ENCODE measurements at regions not wholly inside any gene's neighbourhood (a gene's known extent, or its start where the extent isn't known, plus 50 kb on each side); places are given as distances from the start of the nearest gene placed in this dataset.
A peak's percentile ranks its signal among the peaks of the same experiment; 100 is the strongest.

DNA sequence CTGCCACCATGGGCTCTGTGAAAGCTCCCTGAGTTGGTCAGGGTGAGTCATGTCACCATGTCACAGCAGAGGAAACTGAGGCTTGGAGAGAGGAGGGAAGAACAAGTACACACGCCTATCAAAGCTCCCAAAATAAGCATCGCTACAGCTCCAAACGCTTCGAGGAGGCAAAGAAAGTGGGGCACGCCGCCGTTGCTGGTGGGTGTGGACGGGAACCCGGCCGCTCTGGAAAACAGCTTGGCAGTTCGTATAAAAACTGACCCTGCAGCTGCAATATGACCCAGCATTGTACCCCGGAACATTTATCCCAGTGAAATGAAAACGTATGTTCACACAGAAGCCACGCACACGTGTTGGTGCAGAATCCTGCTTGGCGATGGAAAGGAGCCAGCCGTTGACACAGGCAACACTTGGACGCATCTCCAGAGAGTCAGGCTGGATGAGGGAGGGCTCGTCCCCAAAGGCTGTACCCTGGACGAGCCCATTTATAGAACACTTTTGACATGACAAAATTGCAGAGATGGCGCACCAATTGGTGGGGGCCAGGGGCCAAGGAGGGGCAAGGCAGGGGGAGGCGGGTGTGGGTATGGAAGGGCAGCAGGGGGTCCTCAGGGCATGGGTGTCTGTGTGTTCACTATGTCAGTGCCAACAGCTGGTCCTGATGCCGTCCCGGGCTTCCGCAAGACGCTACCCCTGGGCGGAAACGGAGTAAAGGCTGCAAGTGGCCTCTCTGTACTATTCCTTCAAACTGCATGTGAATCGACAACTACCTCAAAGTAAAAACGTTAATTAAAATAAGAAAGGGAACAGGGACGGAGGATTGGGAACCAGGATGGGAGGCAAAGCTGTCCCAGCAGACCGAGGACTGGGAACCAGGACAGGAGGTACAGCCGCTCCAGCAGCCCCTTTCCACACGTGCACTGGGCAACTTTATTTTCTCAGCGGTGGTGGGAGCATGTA lies 173.0 kb downstream of the OLFM1 start:
- intact Hi-C loops (cut with micrococcal nuclease): no loop called here
- ATAC-seq (no peak), DNase-seq (no peak)

DNA sequence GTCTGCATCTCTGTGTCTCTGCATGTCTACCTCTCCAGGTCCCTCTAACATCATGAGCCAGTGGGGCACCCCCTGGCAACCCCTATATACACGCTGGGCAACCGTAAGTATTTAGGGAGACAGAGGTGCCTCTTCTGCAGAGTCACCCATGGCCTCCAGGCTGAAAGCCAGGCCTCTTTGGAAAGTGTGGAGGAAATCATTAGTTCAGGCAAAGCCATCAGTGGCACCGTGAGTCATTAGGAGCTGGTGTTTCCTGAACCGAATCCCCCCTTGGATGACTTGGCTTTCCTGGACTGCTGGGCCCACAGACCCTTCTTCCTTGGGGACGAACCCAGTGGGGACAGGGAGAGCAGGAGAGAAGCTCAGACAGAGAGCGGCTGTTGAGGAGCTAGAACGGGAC lies 174.8 kb downstream of the OLFM1 start:
- intact Hi-C loops (cut with micrococcal nuclease): no loop called here
- ATAC-seq (no peak), DNase-seq (no peak)

DNA sequence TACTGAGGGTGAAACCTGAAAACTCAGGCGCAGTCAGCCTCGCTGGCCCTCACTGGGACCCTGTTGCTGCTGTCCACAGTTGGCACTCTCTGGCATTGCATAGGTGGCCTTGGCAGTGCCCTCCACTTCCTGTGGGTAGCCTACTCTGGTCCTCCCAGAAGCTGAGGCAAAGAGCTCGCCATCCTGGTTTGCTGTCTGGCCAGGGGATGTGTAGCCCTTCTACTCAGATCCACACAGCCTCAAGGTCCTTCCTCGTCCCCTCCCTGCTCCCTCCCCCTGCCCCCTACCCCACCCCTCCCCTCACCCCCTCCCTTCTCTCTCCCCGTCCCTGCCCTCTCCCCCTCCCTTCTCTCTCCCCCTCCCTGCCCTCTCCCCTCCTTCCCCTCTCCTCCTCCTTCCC lies 176.0 kb downstream of the OLFM1 start:
- intact Hi-C loops (cut with micrococcal nuclease): no loop called here
- ATAC-seq (no peak), DNase-seq (no peak)

DNA sequence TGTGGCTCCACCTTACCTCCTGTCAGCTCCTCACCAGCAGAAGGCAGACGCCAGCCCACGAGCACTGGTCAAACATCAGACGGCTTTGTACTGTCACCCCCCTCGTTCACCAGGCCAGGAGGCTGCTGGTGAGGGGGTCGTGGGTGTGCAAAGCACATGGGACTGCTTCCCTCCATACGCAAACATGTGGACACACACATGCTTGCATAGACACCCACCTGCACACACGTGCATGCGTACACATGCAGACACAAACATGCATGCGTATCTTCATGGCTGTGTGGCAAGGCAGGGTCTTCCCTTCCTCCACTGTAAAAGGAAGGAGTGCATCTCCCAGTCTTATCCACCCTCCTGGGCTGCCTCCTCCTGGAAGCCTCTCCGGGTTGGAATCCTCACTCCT lies 178.5 kb downstream of the OLFM1 start:
- ATAC-seq (no peak), DNase-seq (no peak)
- intact Hi-C loops (cut with micrococcal nuclease): no loop called here

DNA sequence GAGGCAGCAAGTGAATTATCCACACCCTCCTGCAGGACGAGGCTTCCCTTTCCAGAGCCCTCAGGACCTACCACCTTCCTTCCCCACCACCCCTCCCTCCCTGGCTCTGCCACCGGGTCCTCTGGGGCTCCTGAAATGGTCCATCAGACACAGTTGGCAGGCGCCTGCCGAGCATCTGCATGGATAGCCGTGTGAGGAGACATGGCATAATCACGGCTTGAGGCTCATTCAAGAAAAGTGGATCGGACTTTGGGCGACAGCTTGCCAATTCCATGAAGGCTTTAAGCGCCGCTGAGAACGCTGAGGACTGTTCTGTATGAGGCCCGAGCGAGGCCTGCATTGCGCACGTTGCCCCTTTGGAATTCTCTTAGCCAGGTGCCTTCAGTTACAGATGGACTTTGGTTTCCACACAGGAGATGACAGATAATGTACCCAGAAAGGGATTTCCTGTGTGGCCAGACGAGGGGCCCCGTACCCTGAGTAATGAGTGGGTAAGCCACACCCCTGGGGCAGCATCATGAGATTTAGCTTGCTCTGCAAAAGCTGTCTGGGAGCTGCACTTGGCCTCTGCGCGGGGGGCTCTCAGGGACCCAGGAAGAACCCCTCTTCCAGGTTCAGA lies 179.8 kb downstream of the OLFM1 start:
- ATAC-seq: no peak
- intact Hi-C loops (cut with micrococcal nuclease): no loop called here
- DNase-seq: no peak

DNA sequence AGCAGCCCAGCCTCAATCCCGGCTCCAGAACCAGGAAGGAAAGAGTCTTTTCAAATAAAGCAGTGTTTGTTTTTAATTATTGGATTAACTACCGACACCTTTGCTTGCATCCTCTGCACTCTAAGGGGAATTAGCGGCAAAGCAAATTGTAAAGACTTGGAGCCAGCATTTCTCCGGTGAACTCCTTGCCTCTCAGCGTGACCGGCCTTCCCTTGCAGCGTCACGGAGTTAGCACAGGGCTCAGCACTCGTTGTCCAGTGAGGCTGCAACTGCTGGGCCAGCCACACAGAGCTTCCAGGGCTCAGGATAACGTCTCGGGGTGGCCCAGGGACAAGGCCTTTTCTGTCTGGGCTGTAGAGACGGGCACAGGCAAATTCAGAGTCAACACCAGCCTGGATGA lies 180.6 kb downstream of the OLFM1 start:
- ATAC-seq: no peak

DNA sequence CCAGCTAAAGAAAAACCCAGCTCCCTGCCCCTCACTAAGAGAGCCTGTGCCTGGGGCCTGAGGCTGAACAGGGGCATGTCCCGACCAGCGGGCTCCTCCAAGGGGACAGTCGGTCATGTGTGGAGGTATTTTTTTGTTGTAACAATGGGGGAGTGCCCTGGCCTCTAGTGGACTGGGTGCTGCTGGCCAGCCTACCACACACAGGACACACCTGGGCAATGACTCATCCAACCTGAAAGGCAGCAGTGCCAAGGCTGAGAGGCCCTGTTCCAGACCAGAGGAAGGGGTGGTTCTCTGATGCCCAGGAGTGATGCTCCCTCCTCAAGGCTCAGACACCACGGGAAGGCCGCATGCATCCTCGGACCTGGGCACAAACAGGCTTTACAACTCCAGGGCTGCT lies 181.5 kb downstream of the OLFM1 start:
- ATAC-seq (no peak), DNase-seq (no peak)
- intact Hi-C loops (cut with micrococcal nuclease): no loop called here

More for the DNA sequence above, 180.6 kb downstream of the OLFM1 start:
- no peak for DNase-seq
- intact Hi-C loops (cut with micrococcal nuclease): no loop called here

DNA sequence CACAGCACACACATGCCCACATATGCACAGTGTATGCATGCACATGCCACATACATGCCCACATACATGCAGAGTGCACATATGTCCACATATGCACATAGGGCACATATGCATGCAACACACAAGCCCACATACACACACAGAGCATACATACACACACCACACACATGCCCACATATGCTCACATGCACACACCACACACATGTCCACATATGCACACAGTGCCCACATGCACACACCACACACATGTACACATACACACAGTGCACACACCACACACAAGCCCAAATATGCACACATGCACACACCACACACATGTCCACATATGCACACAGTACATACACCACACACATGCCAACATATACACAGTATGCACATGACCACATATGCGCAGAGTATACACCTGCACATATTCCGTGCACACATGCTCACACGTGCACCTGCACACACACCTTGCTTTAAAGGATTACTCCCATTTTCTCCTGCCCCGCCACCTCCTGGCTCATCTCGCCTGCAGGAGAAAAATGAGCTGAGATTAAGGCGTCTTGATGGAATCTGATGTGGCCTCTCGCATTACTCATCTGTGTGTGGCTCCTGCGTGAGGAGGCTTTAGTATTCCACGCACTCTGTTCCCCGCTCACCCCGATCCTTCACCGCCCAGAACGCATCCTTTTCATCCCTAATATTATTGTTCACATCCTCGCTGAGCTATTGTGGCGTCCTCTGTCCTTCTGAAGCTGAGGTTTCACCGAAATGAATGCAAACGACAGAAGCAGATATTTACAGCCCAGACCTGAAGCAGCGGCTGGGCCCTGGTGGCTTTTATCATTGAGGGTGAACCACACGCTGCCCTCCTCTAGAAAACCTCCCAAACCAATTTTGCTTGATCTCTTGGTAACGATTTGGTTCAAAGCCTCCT lies 182.7 kb downstream of the OLFM1 start:
- no peak for DNase-seq
- intact Hi-C loops (cut with micrococcal nuclease): no loop called here
- no peak for ATAC-seq

DNA sequence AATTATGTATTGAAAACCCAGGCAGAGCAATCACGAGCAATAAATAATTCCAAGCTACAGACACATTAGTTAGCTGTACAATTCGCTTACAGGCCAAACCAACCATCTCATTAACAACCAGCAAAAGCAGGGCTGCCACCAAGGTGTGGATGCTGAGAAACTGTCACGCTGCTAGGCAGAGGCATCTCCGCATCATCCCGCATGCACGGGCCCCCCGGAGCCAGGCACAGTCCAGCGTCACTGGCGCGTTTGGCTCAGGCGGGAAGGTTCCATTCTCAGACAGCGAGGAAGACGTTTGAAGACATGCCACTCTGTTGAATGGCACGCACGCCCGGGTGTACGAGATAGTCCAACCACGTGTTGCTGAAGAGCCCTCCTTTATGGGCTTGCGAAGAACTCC lies 184.0 kb downstream of the OLFM1 start:
- DNase-seq: no peak
- intact Hi-C loops (cut with micrococcal nuclease): no loop called here
- no peak for ATAC-seq

DNA sequence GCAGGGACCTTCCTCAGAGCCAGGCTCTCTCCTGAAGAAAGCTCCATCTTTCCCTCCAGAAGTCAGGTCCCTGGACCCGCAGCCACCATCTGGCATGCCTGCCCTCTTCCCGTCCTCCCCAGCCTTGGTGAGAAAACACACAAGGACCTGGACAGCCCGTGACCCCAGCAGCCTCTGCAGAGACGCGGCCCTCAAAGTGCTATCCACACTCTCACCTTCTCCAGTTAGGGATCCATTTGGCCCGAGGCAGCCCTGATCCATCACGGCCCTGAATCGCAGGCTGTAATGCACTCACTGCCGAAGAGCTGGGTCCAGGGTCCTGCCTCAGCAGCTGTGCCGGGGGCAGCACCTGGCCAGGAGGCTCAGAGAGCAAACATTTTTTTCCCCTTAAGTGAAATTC lies 185.1 kb downstream of the OLFM1 start:
- ATAC-seq: no peak
- DNase-seq: no peak
- intact Hi-C loops (cut with micrococcal nuclease): no loop called here

DNA sequence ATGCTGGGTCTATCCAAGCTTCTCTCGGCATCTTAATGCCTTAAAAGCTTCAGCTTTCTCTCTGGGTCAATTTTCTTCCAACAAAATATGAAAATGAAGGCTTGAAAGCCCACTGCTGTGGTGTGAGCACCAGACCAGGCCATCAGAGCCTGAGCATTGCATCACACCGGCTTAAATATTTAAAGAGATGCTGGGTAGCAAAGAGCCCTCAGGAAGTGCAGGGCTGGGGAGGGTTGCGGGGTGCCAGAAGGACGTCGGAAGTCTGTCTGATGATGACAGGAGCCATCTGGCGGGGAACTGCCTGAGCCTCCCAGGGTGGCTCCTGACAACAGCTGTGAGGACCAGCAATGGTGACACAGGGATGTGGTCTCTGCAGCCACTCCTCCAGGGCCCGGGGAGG lies 185.5 kb downstream of the OLFM1 start:
- DNase-seq: no peak
- no peak for ATAC-seq
- intact Hi-C loops (cut with micrococcal nuclease): no loop called here

DNA sequence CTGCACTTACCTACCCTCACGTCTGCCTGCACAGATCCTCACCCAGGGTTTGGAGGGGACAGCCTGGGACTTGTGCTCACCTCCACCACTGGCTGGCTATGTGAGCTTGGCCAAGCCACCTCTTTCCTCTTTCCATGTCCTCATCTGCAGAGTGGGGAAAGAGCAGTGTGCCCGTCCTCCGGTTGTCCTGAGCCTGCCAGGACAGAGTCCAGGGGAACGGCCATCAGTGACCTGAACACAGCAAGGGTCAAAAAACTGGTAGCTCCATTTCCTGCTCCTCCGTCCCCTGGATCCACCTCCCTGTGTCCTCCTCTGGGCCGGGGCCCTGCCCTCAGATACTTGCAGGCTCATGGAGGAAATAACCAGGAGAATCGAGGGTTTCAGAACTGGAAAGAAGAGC lies 187.7 kb downstream of the OLFM1 start:
- ATAC-seq (no peak), DNase-seq (no peak)
- intact Hi-C loops (cut with micrococcal nuclease): no loop called here

DNA sequence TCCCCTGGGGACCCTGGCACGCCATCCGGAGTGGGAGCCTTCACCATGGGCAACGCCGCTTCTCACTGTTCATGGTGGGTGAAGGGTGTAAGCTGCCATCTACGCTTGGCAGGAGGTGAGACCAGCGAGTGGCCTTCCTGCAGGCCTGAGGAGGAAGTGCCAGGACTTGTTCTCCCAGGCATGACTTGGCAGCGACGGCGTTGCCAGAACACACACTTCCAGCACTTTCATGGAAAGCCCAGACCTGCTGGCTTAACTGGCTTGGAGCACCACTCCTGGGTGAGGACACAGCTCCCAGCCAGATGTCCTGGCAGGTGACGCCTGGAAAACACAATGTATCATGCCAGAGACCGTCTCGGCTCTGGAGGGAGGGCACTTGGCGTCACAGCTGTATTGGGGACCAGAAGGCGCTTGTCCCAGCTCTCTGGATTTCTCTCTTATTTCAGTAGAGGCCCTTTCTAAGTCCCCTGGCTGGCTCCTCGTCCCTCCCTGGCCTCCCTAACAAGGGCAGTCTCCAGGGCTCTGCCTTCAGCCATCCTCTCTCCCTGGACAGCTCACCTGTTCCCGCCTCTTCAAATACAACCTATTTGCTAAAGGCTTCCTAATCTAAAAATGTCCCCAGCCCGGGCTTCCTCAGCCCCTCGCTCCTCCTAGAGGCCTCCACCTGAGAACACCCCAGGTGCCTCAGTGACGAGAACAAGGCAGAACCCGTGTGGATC lies 188.3 kb downstream of the OLFM1 start:
- intact Hi-C loops (cut with micrococcal nuclease): no loop called here
- DNase-seq (peak; percentile 63), ATAC-seq (peak; percentile 87)

DNA sequence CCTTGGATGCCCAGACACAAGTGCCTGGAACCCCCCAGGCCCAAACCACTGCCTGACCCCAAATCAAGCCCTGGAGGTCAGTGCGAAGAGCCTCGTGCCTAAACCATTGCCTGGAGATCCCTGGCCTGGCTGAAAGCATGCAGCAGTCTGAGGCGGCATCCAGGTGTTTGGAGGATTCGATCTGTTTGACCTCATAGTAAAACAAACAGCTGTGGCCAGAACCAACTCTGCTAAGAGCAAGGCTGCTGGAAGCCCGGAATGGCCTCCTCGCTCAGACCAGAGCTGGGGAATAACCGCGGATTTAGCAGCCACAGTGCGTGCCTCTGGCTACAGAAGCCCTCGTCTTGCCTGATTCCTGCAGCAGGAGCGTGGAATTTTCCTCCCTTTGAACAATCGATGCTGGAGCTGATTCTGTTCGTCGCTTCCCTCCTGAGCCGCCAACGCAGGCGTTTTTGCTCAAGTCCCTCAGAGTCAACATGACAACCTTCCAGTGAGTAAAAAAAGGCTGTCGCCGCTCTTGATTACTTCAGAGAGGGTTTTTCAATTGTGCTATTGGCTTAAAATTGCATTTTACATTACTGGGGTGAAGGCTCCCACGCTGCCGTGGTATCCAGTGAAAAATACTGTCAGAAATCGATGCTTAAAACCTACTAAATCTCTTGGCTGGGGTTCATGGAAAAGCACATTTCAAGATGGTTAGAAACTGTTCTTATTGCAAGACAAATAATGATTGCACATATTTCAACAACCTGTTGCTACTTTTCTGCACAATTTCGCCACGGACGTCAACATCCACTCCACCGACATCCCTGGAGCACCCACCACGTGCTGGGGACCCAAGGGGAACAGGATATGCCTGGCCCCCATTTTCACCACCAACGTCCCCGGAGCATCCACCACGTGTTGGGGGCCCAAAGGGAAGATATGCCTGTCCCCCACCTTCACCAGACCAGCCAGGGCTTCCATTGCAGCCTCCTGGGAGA lies 190.0 kb downstream of the OLFM1 start:
- DNase-seq: no peak
- ATAC-seq: no peak
- intact Hi-C loops (cut with micrococcal nuclease): no loop called here

DNA sequence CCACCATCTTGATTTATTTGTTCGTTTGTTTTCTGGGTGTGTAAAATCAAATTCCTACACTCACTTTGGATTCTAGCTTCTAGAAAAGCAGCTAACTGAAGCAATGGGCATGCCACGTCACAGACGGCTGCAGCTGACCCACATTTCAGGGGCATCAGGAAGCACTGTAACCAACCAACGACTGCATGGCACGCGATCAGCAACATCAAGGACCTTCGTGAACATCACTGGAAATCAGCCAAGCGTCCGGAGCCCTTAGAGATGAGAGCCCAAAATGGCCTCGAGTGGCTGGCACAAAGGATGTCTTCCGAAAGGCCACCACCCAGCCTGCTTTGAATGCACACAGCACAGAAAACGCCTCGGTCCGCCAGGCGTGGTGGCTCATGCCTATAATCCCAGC lies 191.1 kb downstream of the OLFM1 start:
- intact Hi-C loops (cut with micrococcal nuclease): no loop called here
- ATAC-seq (no peak), DNase-seq (no peak)

DNA sequence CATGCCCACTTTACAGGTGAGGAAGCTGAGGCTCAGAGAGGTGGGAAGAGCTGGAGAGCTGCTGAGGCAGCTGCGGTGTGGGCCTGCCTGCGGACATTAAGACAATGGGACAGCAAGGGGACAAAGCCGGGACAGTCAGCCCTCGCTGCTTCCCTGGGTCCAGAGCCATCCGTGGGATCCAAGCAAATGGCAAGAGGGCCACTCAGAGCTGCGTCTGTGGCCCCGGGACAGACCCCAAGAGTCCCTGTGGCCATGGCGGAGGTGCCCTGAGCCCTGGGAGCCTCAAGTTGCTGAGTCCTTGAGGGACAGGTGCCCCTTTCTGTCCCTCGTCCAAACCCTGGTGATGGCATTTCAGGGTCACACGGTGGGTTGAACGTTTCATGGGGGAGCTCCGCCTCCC lies 191.9 kb downstream of the OLFM1 start:
- ATAC-seq: no peak
- no peak for DNase-seq
- intact Hi-C loops (cut with micrococcal nuclease): no loop called here

DNA sequence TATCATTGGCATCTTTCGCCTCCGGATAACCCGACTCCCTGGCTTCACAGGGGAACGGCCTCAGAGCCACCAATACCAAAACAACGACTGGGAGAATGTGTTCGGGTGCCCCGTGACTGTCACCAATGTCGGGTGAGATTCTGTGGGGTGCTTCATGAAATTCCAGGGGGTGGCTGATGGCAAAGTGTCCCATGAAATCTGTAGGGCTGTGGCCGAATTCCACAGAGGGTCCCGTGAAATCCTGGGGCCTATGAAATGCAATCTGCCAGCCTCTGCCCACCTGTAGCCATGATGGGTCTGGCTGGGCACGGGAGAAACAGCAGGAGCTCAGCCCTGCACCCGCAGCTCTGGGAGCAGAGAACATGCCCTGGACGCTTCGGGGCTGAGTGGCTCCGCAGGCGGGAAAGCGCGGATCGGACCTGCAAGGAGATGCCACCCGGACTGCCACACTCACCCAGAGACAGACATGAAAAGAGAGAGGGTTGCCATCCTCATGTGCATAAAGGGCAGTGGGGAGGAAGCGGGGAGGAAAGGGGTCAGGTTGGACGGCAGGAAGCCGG lies 192.4 kb downstream of the OLFM1 start:
- ATAC-seq: no peak
- intact Hi-C loops (cut with micrococcal nuclease): no loop called here

DNA sequence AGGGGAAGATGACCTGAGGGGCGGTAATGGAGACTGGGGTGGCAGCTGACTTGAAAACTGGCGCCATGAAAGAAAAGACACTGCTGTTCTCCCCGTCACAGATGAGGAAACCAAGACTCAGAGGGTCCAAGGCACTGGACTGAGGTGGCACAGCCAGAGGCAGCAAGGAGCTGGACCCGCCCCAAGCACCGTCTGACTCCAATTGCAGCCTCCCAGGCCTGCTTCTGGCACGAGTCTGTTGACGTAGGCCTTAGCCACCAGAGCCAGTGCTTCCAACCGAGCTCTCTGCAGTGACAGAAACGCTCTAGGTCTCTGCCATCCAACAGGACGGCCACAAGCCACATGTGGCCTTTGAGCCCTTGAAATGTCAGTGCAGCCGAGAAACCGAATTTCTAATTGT lies 193.2 kb downstream of the OLFM1 start:
- intact Hi-C loops (cut with micrococcal nuclease): no loop called here
- DNase-seq (no peak), ATAC-seq (no peak)

More for the DNA sequence above, 192.4 kb downstream of the OLFM1 start:
- DNase-seq: no peak

Data from left ventricle myocardium superior (tissue), 1 donor.